NCI-H2107 (cell line): ENCODE measurements at regions not wholly inside any gene's neighbourhood (a gene's known extent, or its start where the extent isn't known, plus 50 kb on each side); places are given as distances from the start of the nearest gene placed in this dataset.

Experiments used
- DNase-seq: peaks from one replicate; lab custom pipeline; 2025; lab: John Stamatoyannopoulos, UW

GRCh38 chr18:47331641-47332040 is 80.2 kb upstream of the SKOR2 start:
- DNase-seq: no peak

DNA sequence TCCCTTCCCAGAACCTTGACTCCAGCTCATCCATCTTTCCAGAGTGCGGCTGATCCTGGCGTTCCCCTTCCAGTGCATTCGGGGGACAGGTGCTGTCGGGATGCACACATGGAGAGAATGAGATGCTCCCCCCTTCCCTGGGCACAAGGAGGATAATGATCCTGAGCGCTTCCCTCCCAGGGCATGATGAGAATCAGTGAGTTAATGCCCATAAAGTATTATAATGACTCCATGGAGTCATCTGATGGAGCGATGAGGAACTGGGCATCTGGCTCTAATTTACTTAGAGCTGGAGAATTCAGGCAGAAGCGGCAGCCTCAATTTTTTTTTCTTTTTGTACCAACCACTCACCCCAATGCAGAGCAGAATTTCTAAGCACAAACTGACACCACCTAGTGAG is 79.6 kb upstream of the SKOR2 start:
- DNase-seq: no peak

DNA sequence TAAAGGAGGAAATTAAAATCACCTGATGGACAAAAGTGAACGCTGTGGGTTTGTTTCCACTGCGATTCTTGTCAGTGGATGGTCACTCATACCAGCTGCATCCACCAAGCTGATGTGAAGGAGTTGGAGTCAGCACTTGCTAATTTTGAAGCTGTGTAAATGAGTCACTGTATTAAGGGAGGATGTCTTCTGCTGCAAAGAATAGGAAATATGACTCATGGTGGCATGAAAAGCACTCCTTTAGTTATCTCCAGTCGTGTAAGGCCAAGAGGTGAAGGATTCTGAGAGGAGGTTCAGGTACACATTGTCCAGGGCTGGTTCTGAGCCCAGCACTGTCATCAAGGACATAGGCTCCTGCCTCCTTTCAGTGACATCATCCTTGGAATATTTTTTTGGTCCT is 71.7 kb upstream of the SKOR2 start:
- DNase-seq: no peak

DNA sequence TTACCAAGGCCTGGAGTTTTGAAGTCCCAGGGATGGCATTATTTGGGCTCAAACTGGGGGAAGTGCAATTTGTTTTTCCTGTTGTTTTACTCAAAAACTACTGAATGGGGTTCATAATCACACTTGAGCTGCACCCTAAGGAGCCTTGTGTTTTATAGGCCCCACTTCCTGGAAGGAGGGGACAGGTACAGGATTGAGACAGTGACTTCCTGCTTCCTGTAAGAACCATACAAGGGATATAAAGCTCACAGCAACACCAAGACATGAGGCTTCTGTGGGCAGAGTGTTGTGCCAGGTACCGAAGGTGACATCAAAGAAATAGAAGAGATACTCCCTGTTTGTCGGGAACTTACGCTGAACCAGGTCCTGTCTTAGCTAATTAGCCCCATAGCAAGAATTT is 70.4 kb upstream of the SKOR2 start:
- DNase-seq: no peak

- no peak for DNase-seq
These were observed 66.5 kb upstream of the SKOR2 start for GRCh38 chr18:47317824-47318508.

DNA sequence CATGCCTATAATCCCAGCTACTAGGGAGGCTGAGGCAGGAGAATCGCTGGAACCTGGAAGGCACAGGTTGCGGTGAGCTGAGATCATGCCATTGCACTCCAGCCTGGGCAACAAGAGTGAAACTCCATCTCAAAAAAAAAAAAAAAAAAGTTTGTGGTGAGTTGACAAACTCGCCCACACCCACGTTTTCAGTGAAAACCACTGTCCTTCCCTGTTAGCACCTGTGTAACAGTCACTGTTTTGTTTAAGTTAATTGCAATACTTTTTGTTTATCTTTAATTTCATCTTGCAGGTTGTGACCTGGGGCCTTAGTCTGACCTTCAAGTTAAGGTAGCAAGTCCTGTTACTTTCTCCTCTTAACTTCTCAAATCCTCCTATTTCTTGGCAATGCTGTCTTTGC is 65.5 kb upstream of the SKOR2 start:
- no peak for DNase-seq

DNA sequence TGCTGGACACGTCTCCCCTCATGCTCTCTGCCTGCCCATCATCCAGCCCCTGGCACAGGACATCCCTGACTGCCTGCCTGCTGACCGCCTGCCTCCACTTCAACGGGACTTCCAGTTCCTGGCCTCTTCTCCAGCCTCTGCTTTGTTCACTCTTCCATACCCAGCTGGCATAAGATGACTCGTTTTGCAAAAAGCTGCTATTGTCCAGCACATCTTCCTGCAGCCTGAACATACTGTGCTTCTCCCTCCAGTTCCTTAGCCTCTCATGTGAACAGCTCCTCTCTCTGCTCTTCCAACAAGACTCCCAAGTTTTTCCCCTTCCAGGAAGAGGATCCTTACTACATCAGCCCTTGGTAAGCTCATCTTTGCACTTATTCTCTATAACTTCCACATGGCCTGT is 62.4 kb upstream of the SKOR2 start:
- no peak for DNase-seq

- no peak for DNase-seq
These were observed 60.1 kb upstream of the SKOR2 start for GRCh38 chr18:47311585-47311984.
